HG03520 (cell line): ENCODE measurements at regions not wholly inside any gene's neighbourhood (a gene's known extent, or its start where the extent isn't known, plus 50 kb on each side); places are given as distances from the start of the nearest gene placed in this dataset.

Source experiments
- ATAC-seq: cut with Tn5 transposase; IDR thresholded peaks from one replicate; pipeline ENCODE4 v1.9.1; 2021; ENCODE audit warnings: mild to moderate bottlenecking, moderate library complexity; ENCODE audit not compliant: unreplicated experiment

GRCh38 chr2:14219306-14219705 is 413.2 kb upstream of the LRATD1 start:
- no peak for ATAC-seq

- ATAC-seq: no peak
These were observed 412.4 kb upstream of the LRATD1 start for GRCh38 chr2:14220101-14220500.

DNA sequence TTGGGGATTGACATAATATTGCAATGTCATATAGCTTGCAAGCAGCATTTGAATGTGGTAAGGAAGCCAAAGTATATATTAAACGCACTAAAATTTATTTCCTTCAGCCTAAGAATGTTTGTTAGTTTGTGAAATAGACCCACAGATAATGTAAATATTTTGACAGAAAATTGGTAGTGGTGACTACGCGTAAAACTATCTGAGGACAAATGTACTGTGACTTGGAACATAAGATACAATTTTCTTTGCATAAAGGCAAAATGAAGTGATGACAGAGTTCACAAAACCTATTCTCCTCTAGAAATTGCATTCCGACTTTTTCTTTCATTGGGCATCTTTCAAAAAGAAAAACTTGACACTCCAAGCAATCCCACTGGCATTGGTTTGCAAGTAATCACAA is 411.1 kb upstream of the LRATD1 start:
- ATAC-seq: no peak

- ATAC-seq: no peak
These were observed 408.9 kb upstream of the LRATD1 start for GRCh38 chr2:14223576-14223975.

- ATAC-seq: no peak
These were observed 401.1 kb upstream of the LRATD1 start for GRCh38 chr2:14231391-14231898.

- no peak for ATAC-seq
These were observed 400.3 kb upstream of the LRATD1 start for GRCh38 chr2:14232217-14232616.

GRCh38 chr2:14234911-14235310 is 397.6 kb upstream of the LRATD1 start:
- no peak for ATAC-seq

- ATAC-seq: no peak
These were observed 396.9 kb upstream of the LRATD1 start for GRCh38 chr2:14235667-14236066.

GRCh38 chr2:14237902-14238301 is 394.6 kb upstream of the LRATD1 start:
- no peak for ATAC-seq

GRCh38 chr2:14239605-14240004 is 392.9 kb upstream of the LRATD1 start:
- ATAC-seq: no peak

- ATAC-seq: no peak
These were observed 391.6 kb upstream of the LRATD1 start for GRCh38 chr2:14240868-14241267.

GRCh38 chr2:14245901-14246300 is 386.6 kb upstream of the LRATD1 start:
- ATAC-seq: no peak

- ATAC-seq: no peak
These were observed 377.2 kb upstream of the LRATD1 start for GRCh38 chr2:14255135-14255820.

GRCh38 chr2:14256890-14257289 is 375.6 kb upstream of the LRATD1 start:
- no peak for ATAC-seq

DNA sequence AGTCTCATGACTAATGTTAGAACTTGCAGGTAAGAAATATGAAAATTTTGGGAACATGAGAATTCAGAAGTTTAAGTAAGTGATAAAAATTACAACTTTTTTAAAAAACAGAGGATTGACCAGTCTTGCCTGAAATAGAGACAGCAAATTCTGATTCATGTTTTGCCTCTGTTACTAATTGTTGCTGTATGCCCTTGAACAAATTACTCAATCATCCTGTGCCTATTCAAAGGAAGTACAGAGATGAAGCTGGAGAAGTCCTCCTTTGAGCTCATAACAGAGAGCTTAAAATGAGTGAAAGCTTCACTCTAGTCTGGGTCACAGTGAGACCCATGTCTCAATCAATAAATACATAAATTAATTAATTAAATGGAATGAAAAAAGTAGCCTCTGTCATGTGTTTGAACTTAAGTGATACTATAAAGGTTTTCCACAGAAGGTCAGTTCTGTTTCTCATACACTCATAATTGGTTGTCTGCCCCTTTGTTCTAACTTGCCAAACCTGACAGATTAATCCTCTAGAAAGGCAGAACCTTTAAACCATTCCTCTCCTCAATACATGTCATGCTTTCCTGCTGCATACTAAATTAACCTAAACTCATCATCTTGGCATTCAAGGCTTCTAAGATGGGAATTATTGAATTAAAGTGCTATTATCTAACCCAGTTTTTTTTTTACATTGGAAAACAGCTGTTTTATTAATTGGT is 374.6 kb upstream of the LRATD1 start:
- ATAC-seq: no peak

- ATAC-seq: no peak
These were observed 370.7 kb upstream of the LRATD1 start for GRCh38 chr2:14261771-14262170.

DNA sequence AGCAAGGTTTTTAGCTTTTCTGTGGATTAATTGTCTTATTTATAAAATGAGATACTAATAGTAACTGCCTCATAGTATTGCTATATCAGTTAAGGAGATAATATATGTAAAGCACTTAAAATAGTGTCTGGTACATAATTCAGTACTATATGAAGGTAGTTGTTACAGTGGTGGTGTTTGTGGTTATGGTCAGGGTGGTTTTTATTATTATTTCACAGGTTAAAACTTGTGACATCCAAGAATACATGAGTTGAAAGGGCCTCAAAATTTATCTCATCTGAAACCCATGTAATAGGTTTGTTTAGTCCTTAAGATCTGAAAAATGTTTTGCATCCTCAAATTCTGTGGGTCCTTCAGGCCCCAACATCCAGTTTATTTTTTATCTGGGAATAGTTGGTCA is 369.5 kb upstream of the LRATD1 start:
- ATAC-seq: no peak

DNA sequence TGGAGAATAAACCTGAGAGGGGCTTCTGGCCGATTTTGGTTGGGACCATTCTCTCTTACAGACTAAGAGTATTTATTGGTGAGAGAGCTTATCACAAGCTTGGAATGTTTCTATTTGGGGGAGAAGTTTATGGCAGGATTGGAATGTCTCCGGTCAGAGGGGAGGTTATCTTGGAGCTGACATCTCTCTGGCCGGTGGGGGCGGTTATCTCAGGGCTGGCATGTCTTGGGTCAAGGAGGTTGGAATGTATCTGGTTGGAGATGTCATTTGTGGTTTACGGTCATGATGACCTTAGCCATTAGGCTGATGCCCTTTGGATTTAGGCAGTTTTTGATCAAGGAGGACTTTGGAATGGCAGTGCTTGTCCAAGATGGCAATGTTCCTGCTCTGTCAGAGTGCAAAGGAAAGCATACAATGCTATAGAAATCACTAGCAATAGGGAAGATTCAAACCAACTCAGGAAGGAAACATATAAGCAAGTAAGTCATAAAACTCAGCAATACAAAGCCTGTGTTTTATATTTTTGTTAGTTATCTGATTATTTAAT is 362.4 kb upstream of the LRATD1 start:
- no peak for ATAC-seq

- no peak for ATAC-seq
These were observed 360.0 kb upstream of the LRATD1 start for GRCh38 chr2:14272396-14273075.

DNA sequence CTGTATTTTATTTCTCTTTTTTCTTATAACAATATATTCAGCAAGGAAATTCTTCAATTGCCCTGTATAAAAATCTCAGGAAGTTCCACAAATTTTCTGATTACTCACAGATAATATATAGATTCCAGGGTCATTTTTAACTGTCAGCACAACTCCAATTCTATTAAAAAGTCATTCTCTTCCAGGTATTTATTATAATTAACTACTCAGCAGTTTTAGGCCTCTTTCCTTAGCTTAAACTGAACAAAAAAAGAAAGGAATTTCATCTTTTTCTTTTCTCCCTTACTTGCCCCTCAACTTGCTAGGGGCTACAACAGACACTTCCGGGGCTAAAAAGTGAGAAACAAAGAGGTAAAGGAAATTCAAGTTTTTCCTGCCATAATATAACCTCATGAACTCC is 358.9 kb upstream of the LRATD1 start:
- ATAC-seq: no peak

- no peak for ATAC-seq
These were observed 348.3 kb upstream of the LRATD1 start for GRCh38 chr2:14284244-14284643.

GRCh38 chr2:14285812-14286211 is 346.7 kb upstream of the LRATD1 start:
- no peak for ATAC-seq
